Skeletal muscle cell (primary cell): ENCODE measurements at regions not wholly inside any gene's neighbourhood (a gene's known extent, or its start where the extent isn't known, plus 50 kb on each side); places are given as distances from the start of the nearest gene placed in this dataset.

ENCODE experiments used
- DNase-seq: peaks from one replicate; pipeline ENCODE4 v3.0.0-alpha.2; 2010; ENCODE audit warnings: low read depth
- H3K4me3 ChIP-seq: 2 replicates; pipeline ENCODE4 v1.5.1; 2011; ENCODE audit warnings: low read depth, mild to moderate bottlenecking, control low read depth, low read length, moderate library complexity

DNA sequence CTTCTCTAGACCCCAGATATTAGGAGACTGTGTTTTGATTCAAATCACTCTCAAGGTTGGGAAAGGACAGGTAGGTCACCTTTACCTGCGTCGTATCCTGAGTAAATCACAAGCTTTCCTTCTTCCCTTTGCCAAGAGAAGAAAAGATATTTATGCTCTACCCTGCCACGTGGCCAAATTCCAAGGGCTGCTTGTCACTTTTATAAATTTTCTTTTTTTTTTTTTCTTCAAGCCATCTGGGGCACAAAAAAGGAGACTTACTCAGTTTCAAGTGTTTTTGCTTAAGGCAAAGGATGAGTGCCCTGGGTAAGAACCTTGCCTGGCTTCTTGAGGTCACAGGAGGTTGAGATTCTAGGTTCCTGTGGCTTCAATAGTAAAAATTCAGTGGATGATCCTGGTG, 285.1 kb downstream of the TMEM114 start:
- no peak overlapping the region for H3K4me3 ChIP-seq
- DNase-seq, result no peak

DNA sequence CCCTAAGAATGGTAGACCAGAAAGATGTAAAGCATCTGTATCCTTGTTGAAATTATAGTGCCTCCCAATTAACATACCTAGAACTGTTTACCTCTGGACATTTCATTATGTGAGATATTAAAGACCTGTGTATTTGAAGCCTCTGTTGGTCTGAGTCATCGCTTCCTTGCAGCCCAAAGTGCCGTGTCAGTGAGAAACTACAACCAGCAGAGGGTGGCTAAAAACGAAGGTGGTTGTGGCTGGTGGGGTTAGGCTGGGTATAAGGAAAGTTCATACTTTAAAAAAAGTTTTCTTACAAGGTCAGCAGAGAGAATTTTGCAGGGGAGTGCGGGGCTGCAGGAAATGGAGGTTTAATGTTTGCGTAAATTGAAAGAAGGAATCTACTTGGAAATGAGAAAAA, 290.7 kb downstream of the TMEM114 start:
- H3K4me3 ChIP-seq, result no peak overlapping the region
- DNase-seq, result no peak

DNA sequence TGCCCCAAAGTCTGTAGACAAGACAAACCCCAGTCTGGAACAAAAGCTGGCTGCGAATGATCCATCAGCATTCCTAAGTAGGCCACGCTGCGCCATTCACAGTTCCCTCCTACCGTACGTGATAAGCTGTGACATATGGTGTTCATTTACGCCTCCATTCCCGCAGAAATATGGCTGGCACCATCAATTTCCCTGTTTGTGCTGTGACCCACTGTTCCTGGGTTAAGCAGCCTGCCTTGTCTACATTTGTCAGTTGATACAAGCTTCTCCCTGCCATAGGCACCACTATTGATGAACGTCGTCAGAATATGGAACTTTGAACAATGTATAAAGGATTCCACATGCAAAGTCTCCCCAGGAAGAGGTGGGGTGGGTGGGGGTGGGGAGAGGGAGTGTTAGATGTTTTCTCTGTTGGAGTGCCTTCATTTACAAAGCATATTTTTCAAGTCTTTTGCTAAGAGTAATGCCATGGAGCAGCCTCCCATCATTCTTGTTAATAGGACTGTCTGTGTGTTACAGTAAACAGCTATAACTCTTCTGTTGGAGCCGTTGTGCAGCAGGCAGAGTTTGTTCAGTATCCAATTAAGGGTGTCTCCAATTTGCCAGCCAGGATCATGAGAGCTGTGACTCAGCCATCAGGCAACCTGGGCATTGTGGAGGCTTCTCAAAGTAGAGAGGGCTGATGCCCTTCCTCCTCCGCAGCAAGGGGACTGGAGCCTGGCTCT, 294.6 kb downstream of the TMEM114 start:
- H3K4me3 ChIP-seq, result no peak overlapping the region
- DNase-seq, result no peak

DNA sequence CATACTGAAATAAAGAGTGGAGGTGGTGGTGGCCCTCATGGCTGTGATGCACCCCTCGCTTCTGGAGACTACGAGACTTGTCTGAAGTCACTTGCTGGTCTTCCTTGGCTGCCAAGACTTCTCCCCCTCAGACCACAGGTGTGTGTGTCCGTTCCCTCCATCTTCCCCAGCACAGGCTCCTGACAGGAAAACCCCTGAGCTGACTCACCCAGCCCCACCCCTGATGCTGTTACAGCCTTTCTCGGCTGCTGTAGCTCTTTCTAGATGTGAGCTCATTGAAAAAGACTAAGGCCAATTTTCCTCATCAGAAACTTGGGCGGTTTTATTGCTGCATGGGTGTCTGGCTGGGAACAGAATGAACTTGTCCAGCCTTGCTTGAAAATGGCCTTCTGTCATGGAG, 296.9 kb downstream of the TMEM114 start:
- no peak overlapping the region for H3K4me3 ChIP-seq
- DNase-seq, result no peak

DNA sequence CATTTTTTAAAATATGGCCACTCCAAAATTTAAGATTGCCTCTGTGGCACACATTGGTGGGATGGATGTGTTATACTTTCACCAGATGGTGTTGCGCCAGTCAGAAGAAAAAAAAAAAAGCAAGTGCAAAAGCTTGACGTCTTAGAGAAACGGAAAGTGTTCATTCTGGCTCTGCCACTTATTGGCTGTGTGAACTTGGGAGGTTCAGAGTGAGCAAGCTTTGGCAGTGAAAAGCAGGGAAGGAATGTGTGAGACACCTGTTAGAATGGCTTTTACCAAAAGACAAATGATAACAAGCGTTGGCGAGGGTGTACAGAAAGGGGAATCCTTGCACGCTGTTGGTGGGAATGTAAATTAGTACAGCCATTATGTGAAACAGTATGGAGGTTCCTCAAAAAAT, 298.0 kb downstream of the TMEM114 start:
- no peak for DNase-seq
- no peak overlapping the region for H3K4me3 ChIP-seq

DNA sequence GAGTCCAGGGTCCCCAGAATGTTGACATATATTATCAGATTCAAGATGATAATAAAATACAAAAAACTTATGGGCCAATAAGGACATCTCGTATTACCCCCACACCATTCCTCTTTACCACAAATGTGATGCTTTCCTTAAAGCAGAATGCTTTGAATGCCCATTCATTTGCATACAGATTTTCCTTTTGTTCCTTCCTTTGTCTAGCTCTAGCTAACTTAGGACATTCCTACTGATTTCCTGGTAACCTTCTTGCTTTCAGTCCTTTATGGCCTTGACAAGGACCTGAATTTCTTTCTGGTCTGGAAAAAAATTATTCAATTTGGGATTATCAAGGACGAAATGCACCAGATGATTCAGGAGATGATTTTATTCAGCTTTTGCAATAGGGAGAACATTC, 304.0 kb downstream of the TMEM114 start:
- no peak for DNase-seq
- no peak overlapping the region for H3K4me3 ChIP-seq

DNA sequence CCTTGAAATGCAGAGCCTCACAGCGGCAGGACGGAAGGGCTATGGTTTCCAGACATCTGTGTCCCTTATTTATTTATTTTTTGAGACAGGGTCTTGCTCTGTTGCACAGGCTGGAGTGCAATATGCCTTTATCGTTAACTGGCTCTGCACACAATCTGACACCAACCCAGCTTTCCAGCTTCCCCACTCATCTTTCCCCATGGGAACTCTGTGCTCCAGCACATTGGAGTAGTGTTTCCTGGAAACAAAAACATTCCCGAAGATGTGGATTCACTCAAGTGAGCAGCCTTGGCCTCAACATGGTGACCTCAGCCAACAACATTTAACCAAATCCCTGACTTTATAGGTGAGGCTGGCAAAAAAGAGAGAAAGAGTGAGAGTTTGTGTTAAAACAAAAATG, 307.1 kb downstream of the TMEM114 start:
- no peak overlapping the region for H3K4me3 ChIP-seq
- no peak for DNase-seq

DNA sequence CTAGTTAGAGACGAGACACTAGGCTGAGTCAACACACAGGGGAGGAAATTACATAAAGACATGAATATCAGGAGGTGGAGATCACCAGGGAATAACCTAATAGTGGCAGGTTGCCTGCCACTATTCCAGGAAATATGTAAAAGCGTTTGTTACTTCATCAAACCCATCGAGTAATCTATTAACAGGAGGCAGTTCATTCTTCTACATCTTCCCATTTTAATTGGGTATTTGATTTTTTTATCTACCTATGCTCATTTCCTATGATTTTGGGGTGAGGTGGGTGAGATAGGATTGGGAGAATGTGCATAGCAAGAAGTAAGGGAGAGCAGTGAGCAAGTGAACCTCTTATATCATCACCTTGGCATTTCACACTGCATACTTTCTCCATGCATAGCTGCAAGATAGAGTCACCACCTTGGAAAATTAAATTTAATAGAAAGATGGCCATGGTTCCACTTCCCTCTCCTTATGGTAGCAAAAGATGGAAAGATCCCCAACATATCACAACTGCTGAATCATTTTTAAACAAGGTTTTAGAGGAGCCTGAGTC, 312.2 kb downstream of the TMEM114 start:
- no peak overlapping the region for H3K4me3 ChIP-seq
- DNase-seq, result no peak

DNA sequence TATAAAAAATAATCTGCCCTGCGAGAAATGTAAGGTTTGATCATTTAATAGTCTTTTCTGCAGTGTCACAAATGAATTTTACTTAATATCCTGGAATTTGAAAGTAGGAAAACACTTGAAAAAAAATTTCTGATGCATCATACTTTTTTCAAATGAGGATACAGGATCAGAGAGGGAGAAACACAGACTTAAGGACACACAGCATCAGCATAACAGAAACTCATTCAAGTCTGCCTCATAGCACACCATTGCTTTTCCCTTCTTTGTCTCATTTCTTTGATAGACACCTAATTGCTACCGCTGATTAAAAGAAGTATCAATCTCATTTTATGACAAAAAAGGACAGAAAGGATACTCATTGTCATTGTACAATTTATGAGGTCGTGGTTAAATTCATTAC, 319.0 kb downstream of the TMEM114 start:
- H3K4me3 ChIP-seq, result no peak overlapping the region
- no peak for DNase-seq

DNA sequence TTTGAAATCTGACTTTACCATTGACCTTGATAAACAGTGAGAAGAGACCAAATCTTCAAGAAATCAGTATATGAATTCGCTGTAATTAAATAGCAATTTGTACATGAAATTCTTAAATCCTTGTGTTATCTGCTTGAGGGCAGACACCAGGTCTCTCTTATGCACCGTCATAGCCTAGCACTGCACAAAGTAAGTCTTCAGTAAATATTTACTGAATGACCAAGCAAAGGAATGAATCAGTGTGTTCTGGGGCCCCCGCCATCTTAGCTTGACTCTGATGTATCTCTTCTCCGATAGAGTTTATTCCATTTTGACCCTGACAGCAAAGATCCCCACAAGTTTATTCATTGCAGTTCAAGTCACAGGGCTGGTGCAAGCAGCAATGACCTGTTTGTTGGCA, 328.0 kb downstream of the TMEM114 start:
- H3K4me3 ChIP-seq, result no peak overlapping the region
- no peak for DNase-seq

DNA sequence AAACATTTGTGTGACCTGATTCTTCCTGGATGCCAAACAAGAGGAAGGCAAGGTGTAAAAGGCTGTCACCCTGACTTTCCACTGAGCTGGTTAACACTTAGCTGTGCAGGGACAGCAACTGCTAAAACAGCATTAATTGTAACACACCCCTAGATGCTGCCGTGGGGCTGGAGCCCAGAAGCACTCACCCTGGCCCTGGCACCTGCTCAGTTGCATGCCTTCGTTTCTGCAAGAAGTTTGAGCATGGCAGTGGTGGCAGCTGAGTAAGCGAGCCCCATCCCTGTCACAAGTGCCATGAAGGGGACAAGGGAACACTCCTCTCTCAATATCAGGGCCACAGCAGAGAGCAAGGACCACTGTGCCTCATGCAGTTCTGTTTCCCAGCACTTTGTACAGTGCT, 330.2 kb downstream of the TMEM114 start:
- H3K4me3 ChIP-seq, result no peak overlapping the region
- no peak for DNase-seq

DNA sequence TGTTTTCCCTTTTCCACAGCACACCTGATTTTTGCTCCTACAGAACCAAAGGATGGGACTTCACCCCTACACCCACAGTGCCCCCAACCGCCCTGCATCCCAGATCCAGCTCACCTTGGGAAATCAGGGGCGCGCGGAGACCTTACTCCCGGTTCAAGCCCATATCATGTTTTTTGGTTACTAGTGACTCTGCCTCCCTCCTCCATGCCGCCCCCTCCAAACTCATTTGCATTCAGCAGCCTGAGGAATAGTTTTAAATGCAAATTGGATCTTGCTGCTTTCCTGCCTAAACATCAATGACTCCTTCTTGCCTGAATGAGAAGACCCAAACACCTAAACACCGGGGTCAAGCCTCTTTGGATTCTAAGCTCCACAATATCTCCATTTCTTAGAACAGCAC, 331.8 kb downstream of the TMEM114 start:
- H3K4me3 ChIP-seq, result no peak overlapping the region
- DNase-seq, result no peak

DNA sequence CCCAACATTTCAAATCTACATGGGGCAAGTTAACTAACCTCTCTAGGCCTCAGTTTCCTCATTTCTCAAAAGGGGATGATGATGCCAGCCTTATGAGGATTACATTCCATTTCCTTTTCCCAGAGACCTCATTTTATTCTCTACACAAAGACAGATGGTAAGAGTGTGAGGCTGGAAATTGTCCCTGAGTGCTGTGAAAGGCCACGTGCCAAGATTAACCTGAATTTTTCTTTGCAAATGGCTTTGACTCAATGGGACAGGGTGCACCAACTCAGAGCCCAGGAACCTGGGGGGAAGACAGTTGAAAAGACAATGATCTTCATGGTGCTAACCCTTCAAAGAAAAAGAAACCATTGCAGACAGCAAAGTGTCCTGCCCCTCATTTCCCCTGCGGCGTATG, 332.8 kb downstream of the TMEM114 start:
- no peak overlapping the region for H3K4me3 ChIP-seq
- no peak for DNase-seq

DNA sequence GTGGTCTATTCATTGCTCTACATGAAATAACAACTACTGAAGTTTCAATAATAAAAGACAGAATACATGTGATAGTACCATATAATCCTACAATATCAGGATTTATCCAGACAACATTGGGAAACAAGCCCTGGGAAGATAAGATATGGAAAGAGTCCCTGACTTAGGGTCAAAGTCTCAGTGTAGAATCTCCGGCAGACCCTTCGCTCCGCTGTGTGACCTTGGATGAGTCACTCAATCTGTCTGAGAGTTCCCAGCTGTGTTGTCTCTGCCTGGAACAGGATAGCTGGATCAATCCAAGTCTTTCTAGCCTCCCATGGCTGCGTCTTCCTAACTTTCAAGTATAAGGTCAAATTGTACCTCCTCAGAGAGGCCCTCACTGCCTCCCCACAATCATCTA, 335.9 kb downstream of the TMEM114 start:
- H3K4me3 ChIP-seq, result no peak overlapping the region
- DNase-seq, result no peak

DNA sequence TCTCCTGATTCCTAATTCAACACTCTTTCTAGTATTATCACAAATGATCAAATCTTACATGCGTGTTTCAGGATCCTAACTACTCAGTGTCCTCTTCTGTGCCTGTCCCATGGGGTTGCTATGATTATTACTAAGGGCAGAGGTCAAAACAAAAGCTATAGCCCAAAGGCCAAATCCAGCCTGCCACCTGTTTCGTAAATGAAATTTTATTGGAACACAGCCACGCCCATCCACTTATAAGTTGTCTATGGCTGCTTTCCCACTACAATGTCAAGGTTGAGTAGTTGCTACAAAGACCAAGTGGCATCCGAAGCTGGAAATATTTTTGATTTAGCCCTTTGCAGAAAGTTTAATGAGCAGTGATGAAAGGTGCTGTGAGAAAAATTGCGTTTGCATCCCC, 336.6 kb downstream of the TMEM114 start:
- DNase-seq, result no peak
- H3K4me3 ChIP-seq, result no peak overlapping the region

DNA sequence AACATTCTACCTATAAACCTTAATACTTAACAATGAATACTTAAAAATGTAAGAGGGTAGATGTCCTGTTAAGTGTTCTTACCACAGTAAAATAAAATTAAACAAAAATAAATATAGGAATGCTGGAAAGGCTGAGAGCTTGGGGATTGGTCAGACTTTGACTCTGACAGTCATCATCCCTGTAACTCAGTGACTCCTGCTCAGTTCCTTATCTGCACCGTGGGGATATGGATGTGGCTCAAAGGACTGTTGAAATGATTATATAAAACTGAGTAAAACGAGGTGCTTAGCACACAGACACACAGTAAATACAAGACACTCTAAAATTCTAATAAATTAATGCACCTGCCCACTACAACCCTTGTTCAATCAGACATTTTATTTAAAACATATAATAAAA, 338.6 kb downstream of the TMEM114 start:
- no peak overlapping the region for H3K4me3 ChIP-seq
- DNase-seq, result no peak

DNA sequence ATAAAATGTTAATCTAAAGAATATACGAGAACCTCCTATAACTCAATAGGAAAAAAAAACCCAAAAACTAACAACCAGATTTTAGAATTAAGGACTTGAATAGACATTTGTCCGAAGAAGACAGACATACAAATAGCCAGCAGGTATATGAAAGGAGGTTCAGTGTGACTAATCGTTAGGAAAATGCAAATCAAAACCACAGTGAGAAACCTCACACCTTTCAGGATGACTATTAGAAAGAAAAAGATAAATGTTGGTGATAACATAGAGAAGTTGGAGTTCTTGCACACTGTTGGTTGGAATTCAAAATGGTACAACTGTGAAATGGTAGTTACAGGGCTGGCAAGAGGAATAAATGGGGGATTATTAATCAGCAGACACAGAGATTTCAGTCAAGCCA, 339.0 kb downstream of the TMEM114 start:
- DNase-seq, result no peak
- H3K4me3 ChIP-seq, result no peak overlapping the region

DNA sequence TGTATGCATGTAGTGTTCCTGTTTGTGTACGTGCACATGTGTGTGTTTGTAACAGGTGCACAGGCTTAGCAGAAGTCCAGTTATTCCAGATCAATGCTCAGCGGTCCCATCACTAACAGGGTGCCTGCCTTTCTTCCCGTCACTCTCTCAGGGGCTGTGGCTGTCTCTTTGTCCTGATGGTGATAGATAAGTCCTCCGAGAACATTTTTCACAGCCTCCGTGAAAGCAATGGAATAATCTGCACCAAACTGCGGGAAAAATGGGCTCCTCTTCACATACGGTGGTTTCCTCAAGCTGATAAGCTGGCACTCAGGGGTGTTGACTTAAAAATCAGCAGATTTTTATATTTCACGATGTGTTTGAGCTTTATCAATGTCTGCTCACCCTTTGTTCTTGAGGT, 342.3 kb downstream of the TMEM114 start:
- no peak for DNase-seq
- no peak overlapping the region for H3K4me3 ChIP-seq

DNA sequence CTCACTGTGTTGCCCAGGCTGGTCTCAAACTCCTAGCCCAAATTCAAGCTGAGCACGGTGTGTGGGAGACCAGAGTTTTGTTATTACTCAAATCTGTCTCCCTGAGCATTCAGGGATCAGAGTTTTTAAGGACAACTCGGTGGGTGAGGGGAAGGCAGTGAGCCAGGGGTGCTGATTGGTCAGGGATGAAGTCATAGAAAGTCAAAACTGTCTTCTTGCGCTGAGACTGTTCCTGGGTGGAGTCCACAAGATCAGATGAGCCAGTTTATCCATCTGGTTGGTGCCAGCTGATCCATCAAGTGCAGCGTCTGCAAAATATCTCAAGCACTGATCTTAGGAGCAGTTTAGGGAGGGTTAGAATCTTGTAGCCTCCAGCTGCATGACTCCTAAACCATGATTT, 346.3 kb downstream of the TMEM114 start:
- no peak overlapping the region for H3K4me3 ChIP-seq

DNA sequence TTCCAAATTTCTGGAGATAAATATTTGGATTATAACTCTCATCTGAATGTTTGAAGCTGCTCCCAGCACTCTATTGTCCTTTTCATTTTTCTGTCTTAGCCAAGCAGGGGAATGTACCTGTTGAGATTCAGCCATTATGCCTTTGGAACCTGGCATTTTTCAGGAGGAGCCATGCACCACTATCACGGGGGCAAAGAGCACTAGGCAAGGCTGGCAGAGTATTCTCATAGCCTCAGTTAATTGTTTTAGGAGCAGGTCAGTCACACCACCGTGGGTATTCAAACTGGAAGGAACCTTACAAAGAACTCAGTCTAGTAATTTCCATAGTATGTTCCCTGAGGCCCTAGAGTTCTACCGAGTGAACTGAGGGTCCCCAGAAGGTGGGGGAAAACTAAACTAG, 348.9 kb downstream of the TMEM114 start:
- H3K4me3 ChIP-seq, result no peak overlapping the region

More for the DNA sequence above, 346.3 kb downstream of the TMEM114 start:
- no peak for DNase-seq

DNA sequence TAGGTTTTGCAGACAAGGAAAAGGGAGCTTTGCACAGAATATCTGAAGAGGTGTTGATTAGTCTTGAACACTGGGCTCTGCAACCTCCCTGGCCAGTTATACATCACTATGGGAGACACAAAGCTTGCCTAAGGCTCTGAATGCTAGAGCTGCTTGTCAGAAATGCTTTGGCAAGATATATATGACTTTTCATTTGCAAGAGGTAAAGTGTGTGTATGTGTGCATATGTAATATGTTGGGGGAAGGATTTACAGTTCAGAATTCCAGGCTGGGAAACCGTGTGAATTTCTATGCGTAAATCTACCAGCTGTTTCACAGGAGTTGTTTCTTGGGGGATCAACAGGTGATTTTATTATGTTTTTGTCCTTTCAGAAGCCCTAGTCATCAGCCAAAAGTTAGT, 350.9 kb downstream of the TMEM114 start:
- no peak for DNase-seq
- H3K4me3 ChIP-seq, result no peak overlapping the region

More for the DNA sequence above, 348.9 kb downstream of the TMEM114 start:
- no peak for DNase-seq

DNA sequence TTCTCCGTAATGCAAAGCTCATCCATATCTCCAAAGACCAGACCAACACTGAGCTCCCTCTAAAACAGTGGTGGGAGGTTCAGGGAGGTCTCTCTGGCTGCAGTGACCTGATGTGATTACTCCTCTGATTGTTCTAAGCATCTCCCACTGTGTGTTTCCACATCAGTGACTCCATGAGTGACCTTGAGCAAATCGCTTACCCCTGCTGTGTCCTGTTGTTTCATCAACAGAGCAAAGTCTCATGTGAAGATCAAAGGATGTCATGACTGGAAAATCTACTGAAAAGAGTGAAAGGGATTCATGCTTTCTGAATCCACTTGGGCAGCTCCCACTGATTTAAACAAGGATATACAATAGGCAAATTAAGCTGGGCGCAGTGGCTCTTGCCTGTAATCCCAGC, 352.9 kb downstream of the TMEM114 start:
- DNase-seq, result no peak
- H3K4me3 ChIP-seq, result no peak overlapping the region
